22Rv1 (cell line): ENCODE measurements at regions not wholly inside any gene's neighbourhood (a gene's known extent, or its start where the extent isn't known, plus 50 kb on each side); places are given as distances from the start of the nearest gene placed in this dataset.

Experiments
- H3K27ac ChIP-seq: fragments of 450-650 bp; 2 replicates; pipeline ENCODE4 v1.5.1; 2017
- ZFX ChIP-seq: fragments of 450-650 bp; IDR thresholded peaks from 2 replicates; pipeline ENCODE4 v1.6.1; 2017; ENCODE audit warnings: antibody characterized with exemption, borderline replicate concordance
- TF ChIP-seq, protein P1 (sequence below): fragments of 450-650 bp; IDR thresholded peaks from 2 replicates; pipeline ENCODE4 v1.5.1; 2017; ENCODE audit warnings: mild to moderate bottlenecking

DNA sequence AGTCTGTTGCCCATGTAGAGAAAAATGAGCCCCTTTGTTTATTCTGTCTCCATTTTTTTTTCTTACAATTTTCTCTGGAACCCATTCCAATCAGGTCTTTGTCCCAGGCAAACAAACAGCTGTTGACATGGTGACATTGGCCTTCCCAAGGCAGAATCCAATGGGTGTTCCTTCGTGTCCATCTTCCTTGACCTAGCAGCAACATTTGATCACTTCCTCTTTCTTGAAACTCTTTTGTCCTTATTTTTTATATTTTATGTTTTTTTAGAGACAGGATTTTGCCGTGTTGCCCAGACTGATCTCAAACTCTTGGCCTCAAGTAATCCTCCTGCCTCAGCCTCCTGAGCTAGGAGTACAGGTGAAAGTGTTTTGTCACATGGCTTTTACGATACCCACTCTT lies 65.4 kb upstream of the CACNA1E start:
- no peak for TF ChIP-seq ZFX
- TF ChIP-seq, protein P1, sequence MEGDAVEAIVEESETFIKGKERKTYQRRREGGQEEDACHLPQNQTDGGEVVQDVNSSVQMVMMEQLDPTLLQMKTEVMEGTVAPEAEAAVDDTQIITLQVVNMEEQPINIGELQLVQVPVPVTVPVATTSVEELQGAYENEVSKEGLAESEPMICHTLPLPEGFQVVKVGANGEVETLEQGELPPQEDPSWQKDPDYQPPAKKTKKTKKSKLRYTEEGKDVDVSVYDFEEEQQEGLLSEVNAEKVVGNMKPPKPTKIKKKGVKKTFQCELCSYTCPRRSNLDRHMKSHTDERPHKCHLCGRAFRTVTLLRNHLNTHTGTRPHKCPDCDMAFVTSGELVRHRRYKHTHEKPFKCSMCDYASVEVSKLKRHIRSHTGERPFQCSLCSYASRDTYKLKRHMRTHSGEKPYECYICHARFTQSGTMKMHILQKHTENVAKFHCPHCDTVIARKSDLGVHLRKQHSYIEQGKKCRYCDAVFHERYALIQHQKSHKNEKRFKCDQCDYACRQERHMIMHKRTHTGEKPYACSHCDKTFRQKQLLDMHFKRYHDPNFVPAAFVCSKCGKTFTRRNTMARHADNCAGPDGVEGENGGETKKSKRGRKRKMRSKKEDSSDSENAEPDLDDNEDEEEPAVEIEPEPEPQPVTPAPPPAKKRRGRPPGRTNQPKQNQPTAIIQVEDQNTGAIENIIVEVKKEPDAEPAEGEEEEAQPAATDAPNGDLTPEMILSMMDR = no peak
- H3K27ac ChIP-seq = no peak overlapping the region

DNA sequence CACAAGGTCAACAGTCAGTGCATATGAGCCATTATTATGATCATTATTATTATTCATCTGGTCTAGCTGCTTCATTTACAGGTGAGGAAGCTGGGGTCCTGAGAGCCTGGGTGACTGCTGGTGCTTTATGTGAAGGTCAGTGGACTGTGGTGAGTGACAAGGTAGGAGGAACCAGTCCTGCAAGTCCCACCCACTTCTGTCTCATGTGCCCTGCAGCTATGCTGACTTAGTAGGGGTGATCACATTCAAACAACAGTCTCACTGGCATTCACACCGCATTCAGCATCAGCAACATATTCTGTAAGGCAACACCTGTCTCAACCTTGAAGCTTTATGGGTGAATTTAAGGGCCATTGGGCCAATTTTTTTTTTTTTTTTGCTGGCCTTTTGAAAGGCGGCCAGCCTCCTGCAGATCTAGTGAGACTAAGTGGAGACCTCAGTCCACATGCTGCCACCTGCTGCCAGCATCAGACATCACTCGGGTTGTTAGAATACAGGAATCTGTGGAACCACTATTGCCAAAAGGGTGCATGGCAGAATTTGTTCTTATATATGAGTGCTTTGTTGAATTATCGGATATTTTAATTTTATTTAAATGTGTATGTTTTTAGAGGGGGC lies 59.9 kb upstream of the CACNA1E start:
- no peak overlapping the region for H3K27ac ChIP-seq
- TF ChIP-seq, protein P1 = peak; percentile 69
- TF ChIP-seq ZFX = no peak

DNA sequence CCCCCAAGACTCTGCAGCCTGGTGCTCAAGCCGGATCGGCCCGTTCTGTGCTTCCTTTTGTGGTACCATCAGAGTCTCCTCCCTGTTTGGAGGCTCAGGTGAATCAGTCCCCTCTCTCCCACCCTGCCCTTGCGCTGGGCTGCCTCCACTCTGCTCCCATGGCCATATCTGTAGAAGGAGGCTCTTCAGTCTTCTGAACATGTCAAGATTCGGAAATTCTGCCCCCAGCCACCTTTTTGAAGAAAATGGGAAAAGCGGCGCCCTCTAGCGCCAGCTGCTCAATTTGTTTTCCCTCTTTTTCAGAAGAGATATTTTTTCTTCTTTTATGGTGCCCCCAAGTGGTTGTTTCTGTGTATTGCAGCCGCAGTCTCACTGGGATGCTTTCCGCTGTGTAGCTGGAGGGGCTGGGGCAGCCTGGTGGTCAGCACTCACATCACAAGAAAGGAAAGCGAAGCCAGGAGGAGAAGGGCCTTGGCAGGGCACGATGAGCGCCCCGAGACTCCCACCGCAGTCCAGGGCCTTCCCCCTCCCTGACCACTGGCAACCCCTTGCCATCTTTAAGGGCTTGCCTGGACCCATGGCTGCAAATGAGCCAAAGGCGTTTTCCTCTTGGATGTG lies 58.4 kb upstream of the CACNA1E start:
- H3K27ac ChIP-seq = no peak overlapping the region
- no peak for TF ChIP-seq ZFX
- TF ChIP-seq, protein P1 = peak; percentile 100

DNA sequence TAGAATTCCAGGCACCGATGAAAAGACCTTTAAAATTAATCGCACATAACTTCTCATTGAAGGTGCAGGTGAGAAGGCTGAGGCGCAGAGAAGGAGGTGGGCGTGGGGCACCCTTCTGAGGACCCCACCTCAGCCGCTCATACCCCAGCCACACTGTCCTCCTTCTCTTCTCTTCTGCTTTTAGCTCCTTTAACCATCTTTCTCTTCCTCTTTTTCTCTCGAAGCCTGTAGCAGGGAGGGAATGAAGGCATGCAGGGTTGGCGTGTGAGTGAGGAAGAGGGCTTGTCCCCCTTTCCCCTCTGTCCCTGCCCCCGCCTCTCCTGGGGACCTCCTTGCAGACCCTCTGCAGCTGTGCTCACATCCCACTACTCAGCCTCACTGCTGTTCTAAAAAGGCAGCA lies 57.8 kb upstream of the CACNA1E start:
- TF ChIP-seq, protein P1 = no peak
- no peak for TF ChIP-seq ZFX
- no peak overlapping the region for H3K27ac ChIP-seq

DNA sequence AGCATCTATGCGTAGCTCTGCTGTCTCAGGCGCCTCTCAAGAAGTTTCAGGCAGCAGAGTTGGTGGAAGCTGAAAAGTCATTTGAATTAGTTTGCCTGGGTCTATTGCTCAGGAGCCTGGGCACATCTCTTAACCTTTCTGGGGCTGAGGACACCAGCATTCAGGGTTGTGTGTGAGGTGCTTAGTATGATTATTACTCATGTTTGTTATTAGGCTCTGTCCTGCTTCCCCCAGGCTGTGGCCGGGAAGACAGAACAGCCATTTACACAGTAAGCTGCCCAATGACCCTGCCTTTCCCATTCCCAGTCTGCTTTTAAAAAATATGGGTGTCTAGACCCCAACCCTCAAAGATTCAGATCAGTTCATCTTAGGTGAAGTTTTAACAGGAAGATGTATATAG lies 53.9 kb upstream of the CACNA1E start:
- H3K27ac ChIP-seq = no peak overlapping the region
- TF ChIP-seq, protein P1 = no peak
- TF ChIP-seq ZFX = no peak

DNA sequence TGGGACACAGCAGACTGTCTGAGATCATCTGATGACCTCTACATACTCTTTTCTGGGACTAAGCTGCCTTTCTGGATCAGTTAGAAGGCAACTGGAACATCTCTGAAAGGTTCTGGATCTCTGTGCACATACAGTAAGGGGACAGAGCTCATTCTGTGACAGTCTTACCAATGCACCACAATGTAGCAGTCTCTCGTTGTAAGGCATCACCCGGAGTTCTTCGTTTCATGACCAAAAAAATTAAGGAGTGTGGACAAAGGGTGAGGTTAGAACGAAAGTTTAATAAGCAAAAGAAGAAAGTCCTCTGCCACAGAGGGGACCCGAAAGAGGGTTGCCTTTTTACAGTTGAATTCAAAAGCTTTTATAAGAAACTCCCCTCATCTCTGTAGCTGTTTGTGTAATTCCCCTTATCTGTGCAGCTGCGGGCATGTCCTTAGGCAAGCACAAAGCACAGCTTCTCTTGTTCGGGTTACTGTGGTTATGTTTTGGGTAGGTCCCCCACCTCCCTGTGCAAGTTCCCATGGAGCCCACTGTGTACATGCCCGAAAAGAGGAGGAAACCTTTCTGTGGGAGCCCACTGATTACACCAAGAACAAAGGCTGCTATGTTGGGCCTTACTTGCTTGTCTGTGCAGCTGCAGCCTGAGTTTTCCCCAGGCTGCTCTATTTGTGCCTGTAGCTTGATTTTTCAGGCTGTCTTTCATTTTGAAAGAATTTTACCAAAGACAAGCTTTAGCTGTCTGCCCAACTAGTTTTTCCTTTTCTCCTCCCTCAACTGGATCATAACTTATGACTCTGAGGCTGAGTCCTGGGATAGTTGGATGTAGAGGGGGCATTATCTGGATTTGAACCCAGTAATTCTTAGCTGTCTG lies 53.1 kb upstream of the CACNA1E start:
- H3K27ac ChIP-seq = no peak overlapping the region
- TF ChIP-seq, protein P1 = no peak
- TF ChIP-seq ZFX = no peak
